Body of pancreas (tissue), 4 donors: ENCODE measurements at regions not wholly inside any gene's neighbourhood (a gene's known extent, or its start where the extent isn't known, plus 50 kb on each side); places are given as distances from the start of the nearest gene placed in this dataset.
"Not testable (repeated sequence)": the region's sequence is repeated elsewhere in the genome, so short reads cannot be mapped to it uniquely, and the experiment has no call there.

Experiments used
- ATAC-seq: fragments of 150-250 bp; one replicate; pipeline ENCODE4 v1.9.1; 2016
- DNase-seq, 4 donors: peaks; one replicate each; pipeline ENCODE4 v3.0.0-alpha.2; 2019
- H3K27ac ChIP-seq, 4 donors: fragments of 200-600 bp; sonication (generic); 1 replicate in 3 of 4; 2 replicates in 1 of 4; pipeline versions ENCODE4 v1.5.1 to v1.6.1; 2016 to 2019; ENCODE audit warnings: mild to moderate bottlenecking in 1 of 4, mixed read lengths in 1 of 4, moderate library complexity in 1 of 4
- H3K27me3 ChIP-seq, 2 donors: fragments of 200-600 bp; sonication (generic); one replicate each; pipeline ENCODE4 v1.6.0; 2016; ENCODE audit warnings: mild to moderate bottlenecking in 1 of 2
- H3K36me3 ChIP-seq, 2 donors: fragments of 200-600 bp; sonication (generic); replicated peaks in 1 of 2; 2 replicates each; pipeline ENCODE4 v1.5.1; 2016; ENCODE audit warnings: low read depth in 2 of 2; ENCODE audit not compliant: insufficient read depth in 1 of 2
- H3K4me1 ChIP-seq: fragments of 200-600 bp; sonication (generic); one replicate; pipeline ENCODE4 v1.6.0; 2016
- H3K4me3 ChIP-seq, 2 donors: fragments of 200-600 bp; sonication (generic); 1 replicate in 1 of 2; 2 replicates in 1 of 2; pipeline ENCODE4 v1.5.1; 2016 to 2019
- H3K9me3 ChIP-seq, 3 donors: fragments of 200-600 bp; sonication (generic); 1 replicate in 2 of 3; 2 replicates in 1 of 3; pipeline ENCODE4 v1.5.1; 2016
- CTCF ChIP-seq, 7 experiments: fragments of 450-650 bp in 4 of 7; fragments of 200-600 bp in 3 of 7; sonication (generic) in 3 of 7; IDR thresholded peaks; one replicate each; pipeline ENCODE4 v1.5.1; 2016 to 2019; ENCODE audit warnings: antibody characterized with exemption in 7 of 7
- POLR2A ChIP-seq, 3 donors: fragments of 450-650 bp; IDR thresholded peaks; one replicate each; pipeline ENCODE4 v1.6.1; 2016; ENCODE audit warnings: antibody characterized with exemption in 3 of 3, mild to moderate bottlenecking in 2 of 3
- WGBS, 2 donors: methylation state at CpG; one replicate each; pipeline ENCODE4 v1.1.5; 2017; 5-methylcytosine and 5-hydroxymethylcytosine counted together
- intact Hi-C: fragments of 100-400 bp; cut with DNase I; formaldehyde crosslinking; loops from one replicate; pipeline ENCODE4 v1.15.1; 2023

GRCh38 chr12:33614630-33615029, 175.0 kb upstream of the SYT10 start:
- TF ChIP-seq CTCF (IDR thresholded peaks at IDR 0.05) (no peak), POLR2A (IDR thresholded peaks at IDR 0.05) (no peak)
- Histone ChIP-seq H3K27me3 (no peaks in the 10 kb centered on the region), H3K27ac (no peak overlapping the region), H3K9me3 (peaks cover 0 to 6% (median 0%) of the 10 kb centered on the region in 3 donors), H3K36me3 (no peaks in the 10 kb centered on the region), H3K4me3 (no peak overlapping the region), H3K4me1 (no peaks in the 10 kb centered on the region)
- DNase-seq (no peak), ATAC-seq (no peak)
- intact Hi-C loops: no loop called here
- WGBS, 2 donors: 39 to 46% methylated on average over 3 of the region's 3 CpGs

- Histone ChIP-seq H3K4me1 (no peaks in the 10 kb centered on the region), H3K36me3 (no peaks in the 10 kb centered on the region), H3K4me3 (no peak overlapping the region), H3K27me3 (no peaks in the 10 kb centered on the region), H3K27ac (no peak overlapping the region), H3K9me3 (peaks cover 0 to 6% (median 0%) of the 10 kb centered on the region in 3 donors)
- DNase-seq (no peak), ATAC-seq (no peak)
- 42 to 79% methylated on average over 3 of the region's 3 CpGs for WGBS, 2 donors
- intact Hi-C loops: no loop called here
- TF ChIP-seq CTCF (IDR thresholded peaks at IDR 0.05): no peak
- no peak for TF ChIP-seq POLR2A (IDR thresholded peaks at IDR 0.05)
Measured at GRCh38 chr12:33617218-33617617, 177.6 kb upstream of the SYT10 start.

GRCh38 chr12:33628087-33628486, 188.5 kb upstream of the SYT10 start:
- Histone ChIP-seq H3K4me1 (no peaks in the 10 kb centered on the region), H3K27me3 (no peaks in the 10 kb centered on the region), H3K4me3 (no peak overlapping the region), H3K27ac (no peak overlapping the region), H3K9me3 (no peaks in the 10 kb centered on the region), H3K36me3 (no peaks in the 10 kb centered on the region)
- intact Hi-C loops: no loop called here
- WGBS, 2 donors: 82 to 84% methylated on average over 1 of the region's 1 CpG
- DNase-seq: no peak
- TF ChIP-seq CTCF (IDR thresholded peaks at IDR 0.05): no peak
- TF ChIP-seq POLR2A (IDR thresholded peaks at IDR 0.05): no peak
- ATAC-seq: no peak

- intact Hi-C loops: no loop called here
- H3K27me3 ChIP-seq: no peaks in the 10 kb centered on the region
- 50 to 52% methylated on average over 3 of the region's 3 CpGs for WGBS, 2 donors
- ATAC-seq: no peak
- H3K4me3 ChIP-seq: no peak overlapping the region
- H3K36me3 ChIP-seq: no peaks in the 10 kb centered on the region
- H3K9me3 ChIP-seq: no peaks in the 10 kb centered on the region
- TF ChIP-seq CTCF (IDR thresholded peaks at IDR 0.05) (no peak), POLR2A (IDR thresholded peaks at IDR 0.05) (no peak)
- no peak overlapping the region for H3K27ac ChIP-seq
- DNase-seq: no peak
- no peaks in the 10 kb centered on the region for H3K4me1 ChIP-seq
Measured at GRCh38 chr12:33634544-33634943, 194.9 kb upstream of the SYT10 start.

GRCh38 chr12:33636930-33637329, 197.3 kb upstream of the SYT10 start:
- H3K27me3 ChIP-seq, H3K4me1 ChIP-seq, intact Hi-C loops, H3K36me3 ChIP-seq, DNase-seq, H3K9me3 ChIP-seq, H3K4me3 ChIP-seq, H3K27ac ChIP-seq, ATAC-seq: not testable (repeated sequence)
- WGBS, 2 donors: 66 to 67% methylated on average over 6 of the region's 6 CpGs
